ENCODE measurements at regions not wholly inside any gene's neighbourhood (a gene's known extent, or its start where the extent isn't known, plus 50 kb on each side); places are given as distances from the start of the nearest gene placed in this dataset.

DNA sequence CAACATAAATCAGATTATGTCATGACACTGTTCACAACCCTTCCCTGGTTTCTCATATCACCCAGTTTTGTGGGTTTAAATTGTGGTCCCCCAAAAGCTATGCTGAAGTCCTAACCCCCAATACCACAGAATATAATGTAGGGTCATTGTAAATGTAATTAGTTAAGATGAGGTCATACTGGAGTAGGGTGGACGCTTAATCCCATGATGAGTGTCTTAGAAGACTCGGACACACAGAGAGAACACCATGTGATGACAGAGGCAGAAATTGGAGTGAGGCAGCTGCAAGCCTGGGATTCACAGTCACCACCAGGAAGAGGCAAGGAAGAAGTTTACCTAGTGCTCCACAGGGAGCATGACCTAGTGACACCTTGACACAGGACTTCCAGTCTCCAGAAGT, 197.8 kb downstream of the SALL1 start:
- Histone ChIP-seq H3K9ac (no peak overlapping the region), H3K27me3 (no peaks in the 10 kb centered on the region), H3K4me2 (no peak overlapping the region), H3K9me3 (replicated peaks in 1 of 11) (no peaks in the 10 kb centered on the region), H3K4me1 (peaks cover 12 to 32% (median 24%) of the 10 kb centered on the region in 10 experiments), H3K4me3 (no peak overlapping the region), H3K27ac (no peak overlapping the region), H3K36me3 (no peaks in the 10 kb centered on the region), H4K20me1 (no peaks in the 10 kb centered on the region)
- TF ChIP-seq Cebpa-rat (IDR thresholded peaks at IDR 0.05) = no peak

GRCh38 chr16:50950955-50951354, 200.1 kb downstream of the SALL1 start:
- no peak overlapping the region for H3K4me3 ChIP-seq
- no peak for TF ChIP-seq Cebpa-rat (IDR thresholded peaks at IDR 0.05)
- peaks cover 0 to 8% (median 4%) of the 10 kb centered on the region in 11 experiments; a peak in 13 of 22 replicates for H3K9me3 ChIP-seq (replicated peaks in 1 of 11)
- H3K27me3 ChIP-seq = no peaks in the 10 kb centered on the region
- H3K9ac ChIP-seq = no peak overlapping the region
- H3K4me1 ChIP-seq = peaks cover 12 to 32% (median 24%) of the 10 kb centered on the region in 10 experiments
- no peaks in the 10 kb centered on the region for H3K36me3 ChIP-seq
- peak overlapping the region in 8 of 11 experiments; percentile 27 to 68 (median 60); a peak in 15 of 22 replicates for H3K4me2 ChIP-seq
- H3K27ac ChIP-seq = no peak overlapping the region
- no peaks in the 10 kb centered on the region for H4K20me1 ChIP-seq

GRCh38 chr16:50948268-50948930, 202.7 kb downstream of the SALL1 start:
- no peak overlapping the region for H3K4me3 ChIP-seq
- H3K27me3 ChIP-seq = no peaks in the 10 kb centered on the region
- no peak overlapping the region for H3K4me2 ChIP-seq
- no peak overlapping the region for H3K9ac ChIP-seq
- no peaks in the 10 kb centered on the region for H4K20me1 ChIP-seq
- no peak overlapping the region for H3K27ac ChIP-seq
- peaks cover 0 to 8% (median 4%) of the 10 kb centered on the region in 11 experiments; a peak in 13 of 22 replicates for H3K9me3 ChIP-seq (replicated peaks in 1 of 11)
- TF ChIP-seq Cebpa-rat (IDR thresholded peaks at IDR 0.05) = no peak
- H3K4me1 ChIP-seq = peaks cover 0 to 22% (median 14%) of the 10 kb centered on the region in 10 experiments; a peak in 15 of 20 replicates
- H3K36me3 ChIP-seq = no peaks in the 10 kb centered on the region

- no peak overlapping the region for H3K4me3 ChIP-seq
- H3K4me1 ChIP-seq = peaks cover 0 to 22% (median 14%) of the 10 kb centered on the region in 10 experiments; a peak in 15 of 20 replicates
- no peaks in the 10 kb centered on the region for H3K36me3 ChIP-seq
- no peaks in the 10 kb centered on the region for H3K27me3 ChIP-seq
- no peak overlapping the region for H3K9ac ChIP-seq
- no peak overlapping the region for H3K27ac ChIP-seq
- no peaks in the 10 kb centered on the region for H4K20me1 ChIP-seq
- no peak overlapping the region for H3K4me2 ChIP-seq
- peaks cover 0 to 8% (median 4%) of the 10 kb centered on the region in 11 experiments; a peak in 13 of 22 replicates for H3K9me3 ChIP-seq (replicated peaks in 1 of 11)
- TF ChIP-seq Cebpa-rat (IDR thresholded peaks at IDR 0.05) = no peak
Observed at GRCh38 chr16:50947826-50948225, 203.2 kb downstream of the SALL1 start.

DNA sequence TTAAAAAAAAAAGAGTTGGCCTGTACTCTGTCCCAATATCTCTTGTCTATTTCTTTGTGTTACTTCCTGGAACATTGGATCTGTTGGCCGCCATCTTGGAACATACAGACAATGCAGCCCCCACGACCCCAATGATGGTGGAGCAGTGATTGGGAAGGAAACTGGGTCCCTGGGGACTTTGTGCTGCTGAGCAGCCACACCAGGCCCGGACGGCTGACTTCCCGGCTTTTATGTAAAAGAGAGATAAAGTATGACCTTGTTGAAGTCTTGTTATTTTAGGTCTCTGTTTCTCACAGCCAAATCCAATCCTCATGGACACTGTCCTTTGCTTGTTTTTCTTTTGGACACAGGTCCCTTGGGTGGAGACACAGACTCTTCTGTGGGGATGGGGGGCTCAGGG, 204.5 kb downstream of the SALL1 start:
- TF ChIP-seq Cebpa-rat (IDR thresholded peaks at IDR 0.05) = no peak
- Histone ChIP-seq H3K4me3 (no peak overlapping the region), H3K27me3 (no peaks in the 10 kb centered on the region), H3K9me3 (replicated peaks in 1 of 11) (peaks cover 0 to 8% (median 4%) of the 10 kb centered on the region in 11 experiments; a peak in 13 of 22 replicates), H3K27ac (no peak overlapping the region), H3K36me3 (no peaks in the 10 kb centered on the region), H3K9ac (no peak overlapping the region), H3K4me1 (peaks cover 0 to 13% (median 11%) of the 10 kb centered on the region in 10 experiments; a peak in 15 of 20 replicates), H4K20me1 (no peaks in the 10 kb centered on the region), H3K4me2 (no peak overlapping the region)

DNA sequence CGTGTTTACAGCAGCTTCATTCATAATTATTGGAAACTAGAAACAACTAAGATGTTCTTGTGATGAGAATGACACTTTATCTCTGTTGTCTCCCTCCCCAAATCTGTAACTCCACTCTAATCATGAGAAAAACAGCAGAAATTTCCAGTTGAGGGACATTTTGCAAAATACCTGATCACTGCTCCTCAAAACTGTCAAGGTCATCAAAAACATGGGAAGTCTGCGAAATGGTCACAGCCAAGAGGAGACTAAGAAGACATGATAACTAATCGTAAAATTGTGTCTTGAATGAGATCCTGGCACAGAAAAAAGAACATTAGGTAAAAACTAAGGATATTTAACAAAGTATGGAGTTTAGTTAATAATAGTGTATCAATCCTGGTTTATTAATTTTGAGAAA, 204.2 kb downstream of the CYLD start:
- TF ChIP-seq Cebpa-rat (IDR thresholded peaks at IDR 0.05) = no peak
- Histone ChIP-seq H3K27ac (no peak overlapping the region), H3K9me3 (replicated peaks in 1 of 11) (peaks cover 0 to 8% (median 4%) of the 10 kb centered on the region in 11 experiments; a peak in 13 of 22 replicates), H3K4me3 (no peak overlapping the region), H3K27me3 (no peaks in the 10 kb centered on the region), H3K4me1 (peaks cover 0 to 8% (median 7%) of the 10 kb centered on the region in 10 experiments; a peak in 15 of 20 replicates), H3K9ac (no peak overlapping the region), H3K36me3 (no peaks in the 10 kb centered on the region), H4K20me1 (no peaks in the 10 kb centered on the region), H3K4me2 (no peak overlapping the region)

DNA sequence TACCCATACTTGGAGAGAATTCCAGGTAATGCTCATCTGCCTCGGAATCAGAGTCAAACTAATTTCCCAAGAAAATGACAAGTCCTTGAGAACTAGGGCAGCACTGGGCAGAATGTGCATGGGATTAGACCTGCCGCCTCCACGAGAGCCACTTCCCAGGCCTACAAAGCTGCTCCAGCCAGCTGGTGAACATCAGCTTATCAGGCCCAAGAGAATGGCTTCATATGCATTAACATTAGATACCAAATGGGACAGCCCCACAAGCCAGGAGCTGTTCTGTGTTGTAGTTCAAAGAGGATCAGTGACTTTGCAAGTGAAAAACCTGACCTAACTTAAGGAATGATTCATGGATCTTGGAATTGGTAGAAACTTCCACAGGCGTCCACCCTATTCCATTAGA, 203.3 kb downstream of the CYLD start:
- Histone ChIP-seq H4K20me1 (no peaks in the 10 kb centered on the region), H3K4me3 (no peak overlapping the region), H3K27me3 (no peaks in the 10 kb centered on the region), H3K36me3 (no peaks in the 10 kb centered on the region), H3K9me3 (replicated peaks in 1 of 11) (peaks cover 0 to 8% (median 4%) of the 10 kb centered on the region in 11 experiments; a peak in 13 of 22 replicates), H3K27ac (no peak overlapping the region), H3K9ac (no peak overlapping the region), H3K4me1 (no peaks in the 10 kb centered on the region), H3K4me2 (no peak overlapping the region)
- TF ChIP-seq Cebpa-rat (IDR thresholded peaks at IDR 0.05) = no peak

- Histone ChIP-seq H3K27me3 (no peaks in the 10 kb centered on the region), H3K9ac (no peak overlapping the region), H3K4me1 (no peaks in the 10 kb centered on the region), H3K9me3 (replicated peaks in 1 of 11) (peaks cover 0 to 8% (median 4%) of the 10 kb centered on the region in 11 experiments; a peak in 13 of 22 replicates), H3K4me3 (no peak overlapping the region), H3K36me3 (no peaks in the 10 kb centered on the region), H3K27ac (no peak overlapping the region), H3K4me2 (no peak overlapping the region), H4K20me1 (no peaks in the 10 kb centered on the region)
- TF ChIP-seq Cebpa-rat (IDR thresholded peaks at IDR 0.05) = no peak
Observed at GRCh38 chr16:50944436-50944835, 202.6 kb downstream of the CYLD start.

DNA sequence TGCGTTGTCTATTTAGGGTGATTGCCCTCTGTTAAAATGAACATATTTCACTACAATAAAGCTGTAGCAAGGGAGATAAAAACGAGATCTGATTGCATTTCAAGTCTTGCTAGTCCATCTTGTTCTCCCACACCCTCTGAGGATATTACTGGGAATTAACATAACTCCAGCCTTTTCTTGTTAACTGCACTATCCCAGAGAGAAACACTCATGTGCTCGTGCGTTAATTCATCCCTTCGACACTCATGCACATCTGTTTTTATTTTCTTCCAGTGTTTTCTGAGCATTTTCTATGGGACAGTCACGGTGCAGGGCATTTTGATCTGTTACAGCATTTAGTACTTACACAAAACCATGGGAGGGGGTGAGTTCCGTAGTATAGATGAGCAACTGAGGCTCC, 202.1 kb downstream of the CYLD start:
- H3K9ac ChIP-seq = no peak overlapping the region
- no peaks in the 10 kb centered on the region for H3K4me1 ChIP-seq

DNA sequence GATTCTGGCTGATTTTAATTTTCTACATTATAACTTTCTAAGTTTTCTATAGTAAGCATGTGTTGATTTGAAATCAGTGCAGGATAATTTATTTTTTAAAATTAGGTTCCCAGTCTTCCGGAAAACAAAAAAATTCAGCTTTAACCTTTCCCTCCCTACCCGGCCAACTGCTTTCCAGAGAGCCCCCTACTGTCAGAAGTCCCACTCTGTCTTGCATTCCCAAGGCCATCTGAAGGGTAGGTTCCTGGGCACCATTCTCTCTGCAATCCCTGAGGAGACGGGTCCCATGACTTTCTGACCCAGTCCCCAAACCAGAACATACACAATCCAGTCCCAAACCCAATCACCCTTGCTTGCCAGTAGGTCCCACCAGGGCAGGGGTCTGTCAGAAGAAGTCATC, 200.3 kb downstream of the CYLD start:
- H3K4me3 ChIP-seq = no peak overlapping the region
- H3K4me1 ChIP-seq = no peaks in the 10 kb centered on the region
- H3K4me2 ChIP-seq = no peak overlapping the region
- no peak overlapping the region for H3K9ac ChIP-seq
- H3K9me3 ChIP-seq (replicated peaks in 1 of 11) = peaks cover 0 to 7% (median 4%) of the 10 kb centered on the region in 11 experiments; a peak in 14 of 22 replicates
- TF ChIP-seq Cebpa-rat (IDR thresholded peaks at IDR 0.05) = no peak
- no peaks in the 10 kb centered on the region for H4K20me1 ChIP-seq
- H3K27ac ChIP-seq = no peak overlapping the region
- no peaks in the 10 kb centered on the region for H3K36me3 ChIP-seq
- H3K27me3 ChIP-seq = no peaks in the 10 kb centered on the region

More for the DNA sequence above, 202.1 kb downstream of the CYLD start:
- H3K9me3 ChIP-seq (replicated peaks in 1 of 11) = peaks cover 0 to 8% (median 4%) of the 10 kb centered on the region in 11 experiments; a peak in 13 of 22 replicates
- H3K36me3 ChIP-seq = no peaks in the 10 kb centered on the region
- H3K4me3 ChIP-seq = no peak overlapping the region
- H3K4me2 ChIP-seq = no peak overlapping the region
- no peak for TF ChIP-seq Cebpa-rat (IDR thresholded peaks at IDR 0.05)
- no peaks in the 10 kb centered on the region for H4K20me1 ChIP-seq
- H3K27me3 ChIP-seq = no peaks in the 10 kb centered on the region
- no peak overlapping the region for H3K27ac ChIP-seq

All from BLaER1 treated with 17β-estradiol and CSF1 and Interleukin-3, amounts not matched to agents 10 nM and 100 nM (cell line).